SK-N-SH (cell line): ENCODE measurements at regions not wholly inside any gene's neighbourhood (a gene's known extent, or its start where the extent isn't known, plus 50 kb on each side); places are given as distances from the start of the nearest gene placed in this dataset.

Source experiments
- CTCF ChIA-PET: fragments of 300-600, 350-600 bp; formaldehyde crosslinking; extraction: SDS; loops from one replicate; lab custom pipeline; 2021; lab: Yijun Ruan, JAX
- POLR2A ChIA-PET: fragments of 350-600 bp; sonication (Branson Sonifier 250); formaldehyde crosslinking; extraction: SDS; loops from one replicate; lab custom pipeline; 2020; ENCODE audit warnings: antibody characterized with exemption, inconsistent platforms; lab: Yijun Ruan, JAX
- DNase-seq: peaks from one replicate; pipeline ENCODE4 v3.0.0; 2012
- H2AFZ ChIP-seq: fragments of 200-600 bp; sonication (generic); 2 replicates; pipeline ENCODE4 v1.8.1; 2016; ENCODE audit warnings: antibody characterized with exemption, mild to moderate bottlenecking, low read depth
- H3F3A ChIP-seq: fragments of 200-600 bp; sonication (generic); replicated peaks from 2 replicates; pipeline ENCODE3; 2016; ENCODE audit warnings: antibody characterized with exemption, mild to moderate bottlenecking; ENCODE audit not compliant: insufficient read depth
- H3K27ac ChIP-seq, 2 experiments: fragments of 200-500 bp in 1 of 2; fragments of 200-600 bp in 1 of 2; sonication (Bioruptor generic) in 1 of 2; sonication (generic), shearing (Covaris generic) in 1 of 2; 2 replicates each; pipeline versions ENCODE4 v1.5.1 to v1.6.1; 2014 to 2016; ENCODE audit warnings: low read depth in 2 of 2, inconsistent platforms in 1 of 2, low read length in 1 of 2, mild to moderate bottlenecking in 1 of 2, mixed read lengths in 1 of 2
- H3K27me3 ChIP-seq: fragments of 200-600 bp; sonication (generic), shearing (Covaris generic); 2 replicates; pipeline ENCODE4 v1.6.1; 2016; ENCODE audit warnings: mixed run types; ENCODE audit not compliant: insufficient read depth
- H3K36me3 ChIP-seq, 2 experiments: fragments of 200-500 bp in 1 of 2; fragments of 200-600 bp in 1 of 2; sonication (Bioruptor generic) in 1 of 2; sonication (generic) in 1 of 2; replicated peaks in 1 of 2; 2 replicates each; pipeline versions ENCODE3 to v1.5.1; 2014 to 2016; ENCODE audit warnings: low read length in 1 of 2, mild to moderate bottlenecking in 1 of 2; ENCODE audit not compliant: insufficient read depth in 2 of 2, control insufficient read depth in 1 of 2
- H3K4me1 ChIP-seq, 2 experiments: fragments of 200-500 bp in 1 of 2; fragments of 200-600 bp in 1 of 2; sonication (Bioruptor generic) in 1 of 2; sonication (generic), shearing (Covaris generic) in 1 of 2; 2 replicates each; pipeline versions ENCODE4 v1.5.1 to v1.6.1; 2014 to 2016; ENCODE audit warnings: low read depth in 1 of 2, low read length in 1 of 2, mixed run types in 1 of 2; ENCODE audit not compliant: insufficient read depth in 2 of 2, control insufficient read depth in 1 of 2
- H3K4me2 ChIP-seq: fragments of 200-600 bp; sonication (generic), shearing (Covaris generic); 2 replicates; pipeline ENCODE4 v1.6.1; 2017; ENCODE audit warnings: mixed run types
- H3K4me3 ChIP-seq, 2 experiments: fragments of 200-500 bp in 1 of 2; fragments of 200-600 bp in 1 of 2; sonication (Bioruptor generic) in 1 of 2; sonication (generic), shearing (Covaris generic) in 1 of 2; 2 replicates each; pipeline versions ENCODE4 v1.5.1 to v1.8.1; 2014 to 2016; ENCODE audit warnings: low read depth in 2 of 2, inconsistent platforms in 1 of 2, low read length in 1 of 2, mild to moderate bottlenecking in 1 of 2, mixed read lengths in 1 of 2, moderate library complexity in 1 of 2
- H3K79me2 ChIP-seq: fragments of 200-600 bp; sonication (generic); 2 replicates; pipeline ENCODE4 v1.8.1; 2017; ENCODE audit warnings: mild to moderate bottlenecking; ENCODE audit not compliant: insufficient read depth
- H3K9ac ChIP-seq: fragments of 200-600 bp; sonication (generic); 2 replicates; pipeline ENCODE4 v1.6.1; 2017; ENCODE audit warnings: mixed run types
- H3K9me2 ChIP-seq: fragments of 200-600 bp; sonication (generic); 2 replicates; pipeline ENCODE4 v1.6.1; 2017; ENCODE audit warnings: mixed run types
- H3K9me3 ChIP-seq: fragments of 200-600 bp; sonication (generic); 2 replicates; pipeline ENCODE4 v1.6.1; 2017; ENCODE audit warnings: mixed run types, mild to moderate bottlenecking, moderate library complexity
- H4K20me1 ChIP-seq: fragments of 200-600 bp; sonication (generic); 2 replicates; pipeline ENCODE4 v1.6.1; 2017; ENCODE audit warnings: mild to moderate bottlenecking, mixed run types; ENCODE audit not compliant: insufficient read depth
- ELF1 ChIP-seq: IDR thresholded peaks from 2 replicates; pipeline ENCODE4 v1.4.0; 2012
- EP300 ChIP-seq, 2 experiments: IDR thresholded peaks; 2 replicates each; pipeline versions ENCODE4 v1.4.0 to v1.6.1; 2012; ENCODE audit warnings: borderline replicate concordance in 1 of 2, low read depth in 1 of 2, low read length in 1 of 2
- EZH2phosphoT487 ChIP-seq: fragments of 200-600 bp; sonication (generic); IDR thresholded peaks from 2 replicates; pipeline ENCODE4 v1.6.1; 2017; ENCODE audit warnings: low read depth, mixed run types, mild to moderate bottlenecking, antibody characterized with exemption, moderate library complexity, borderline replicate concordance
- FOSL2 ChIP-seq: IDR thresholded peaks from 2 replicates; pipeline ENCODE4 v1.4.0; 2012; ENCODE audit warnings: low read depth, mild to moderate bottlenecking, moderate library complexity, borderline replicate concordance
- FOXM1 ChIP-seq: IDR thresholded peaks from 2 replicates; pipeline ENCODE4 v1.4.0; 2012; ENCODE audit warnings: low read depth, mild to moderate bottlenecking
- GABPA ChIP-seq: IDR thresholded peaks from 2 replicates; pipeline ENCODE4 v1.4.0; 2012; ENCODE audit warnings: low read depth, mild to moderate bottlenecking
- IRF3 ChIP-seq: fragments of 150-350 bp; IDR thresholded peaks from 2 replicates; pipeline ENCODE4 v1.6.1; 2016; ENCODE audit warnings: mild to moderate bottlenecking, low read depth, low read length
- JUND ChIP-seq: IDR thresholded peaks from 2 replicates; pipeline ENCODE4 v1.4.0; 2012
- MEF2A ChIP-seq: IDR thresholded peaks from 2 replicates; pipeline ENCODE4 v1.4.0; 2012; ENCODE audit warnings: low read depth, borderline replicate concordance
- MXI1 ChIP-seq: IDR thresholded peaks from 2 replicates; pipeline ENCODE4 v1.6.1; 2012; ENCODE audit warnings: mild to moderate bottlenecking, low read depth, low read length, improper control_type of control experiment
- NFIC ChIP-seq: IDR thresholded peaks from 2 replicates; pipeline ENCODE4 v1.4.0; 2012; ENCODE audit warnings: borderline replicate concordance
- PBX3 ChIP-seq: IDR thresholded peaks from 2 replicates; pipeline ENCODE4; 2012
- RAD21 ChIP-seq: IDR thresholded peaks from 2 replicates; pipeline ENCODE4 v1.6.1; 2012; ENCODE audit warnings: mild to moderate bottlenecking, low read length
- REST ChIP-seq: IDR thresholded peaks from 2 replicates; pipeline ENCODE4 v1.6.1; 2012; ENCODE audit warnings: mild to moderate bottlenecking, low read depth, low read length, moderate library complexity
- RXRA ChIP-seq: IDR thresholded peaks from 2 replicates; pipeline ENCODE4 v1.4.0; 2012; ENCODE audit warnings: low read depth, mild to moderate bottlenecking, borderline replicate concordance
- SIN3A ChIP-seq: IDR thresholded peaks from 2 replicates; pipeline ENCODE4 v1.6.1; 2012; ENCODE audit warnings: low read depth, mild to moderate bottlenecking, low read length, moderate library complexity, borderline replicate concordance
- TAF1 ChIP-seq: IDR thresholded peaks from 2 replicates; pipeline ENCODE4 v1.6.1; 2012; ENCODE audit warnings: low read depth, mild to moderate bottlenecking, low read length, moderate library complexity, borderline replicate concordance
- TEAD4 ChIP-seq: IDR thresholded peaks from 2 replicates; pipeline ENCODE4 v1.4.0; 2012; ENCODE audit warnings: mild to moderate bottlenecking, borderline replicate concordance; ENCODE audit not compliant: insufficient read depth
- USF2 ChIP-seq: fragments of 150-350 bp; IDR thresholded peaks from 2 replicates; pipeline ENCODE4 v1.6.1; 2017; ENCODE audit warnings: antibody characterized with exemption, low read length, low read depth, borderline replicate concordance
- WGBS: methylation state at CpG from one replicate; pipeline ENCODE4 v1.1.6; 2017; ENCODE audit warnings: low lambda C conversion rate; 5-methylcytosine and 5-hydroxymethylcytosine counted together

- no peak for TF ChIP-seq EP300 (IDR thresholded peaks at IDR 0.05; ENCODE audit: borderline replicate concordance in 1 of 2, low read depth in 1 of 2, low read length in 1 of 2)
- no peak for TF ChIP-seq SIN3A
- no peak for TF ChIP-seq ELF1
These were observed 123.8 kb upstream of the RHOBTB1 start (continued) for GRCh38 chr10:61067671-61068336.

- no peak overlapping the region for H3K4me2 ChIP-seq
- TF ChIP-seq RAD21 = no peak
- TF ChIP-seq TAF1 = no peak
- no peak for TF ChIP-seq EZH2phosphoT487
- TF ChIP-seq IRF3 = no peak
- no peak for TF ChIP-seq RXRA
- no peak for TF ChIP-seq REST
- no peak for TF ChIP-seq FOXM1
- no peak for TF ChIP-seq SIN3A
- TF ChIP-seq TEAD4 = no peak
- no peak for TF ChIP-seq USF2
- no peak for TF ChIP-seq MEF2A
- no peak for TF ChIP-seq ELF1
- TF ChIP-seq NFIC = no peak
- no peak for TF ChIP-seq JUND
- no peak for TF ChIP-seq GABPA
- no peak for TF ChIP-seq PBX3
- TF ChIP-seq FOSL2 = no peak
- TF ChIP-seq MXI1 = no peak
- POLR2A ChIA-PET = no interaction called here
- no peaks in the 10 kb centered on the region for H3K79me2 ChIP-seq
- no peaks in the 10 kb centered on the region for H3F3A ChIP-seq
- no peaks in the 10 kb centered on the region; a peak in 2 of 4 replicates for H3K4me1 ChIP-seq
- H2AFZ ChIP-seq = no peak overlapping the region
- H3K36me3 ChIP-seq = no peaks in the 10 kb centered on the region
- CTCF ChIA-PET = no interaction called here
- no peak overlapping the region for H3K9ac ChIP-seq
- no peaks in the 10 kb centered on the region for H3K9me3 ChIP-seq
- no peaks in the 10 kb centered on the region for H3K27me3 ChIP-seq
- H3K9me2 ChIP-seq = no peaks in the 10 kb centered on the region
- WGBS = 23% methylated on average over 7 of the region's 7 CpGs
- no peaks in the 10 kb centered on the region for H4K20me1 ChIP-seq
- H3K4me3 ChIP-seq = no peak overlapping the region
- no peak for DNase-seq
- H3K27ac ChIP-seq = no peak overlapping the region
These were observed 122.8 kb upstream of the RHOBTB1 start for GRCh38 chr10:61066661-61067344.
